HEK293T (cell line): ENCODE measurements at regions not wholly inside any gene's neighbourhood (a gene's known extent, or its start where the extent isn't known, plus 50 kb on each side); places are given as distances from the start of the nearest gene placed in this dataset.

ENCODE experiments used
- CTCF ChIA-PET: fragments of 350-600 bp; formaldehyde crosslinking; extraction: SDS; loops from one replicate; lab custom pipeline; 2021; ENCODE audit warnings: antibody characterized with exemption, inconsistent platforms; lab: Yijun Ruan, JAX
- POLR2A ChIA-PET: fragments of 350-600 bp; formaldehyde crosslinking; extraction: SDS; loops from one replicate; lab custom pipeline; 2020; ENCODE audit warnings: antibody characterized with exemption, inconsistent platforms; lab: Yijun Ruan, JAX
- DNase-seq: peaks from one replicate; pipeline ENCODE4 v3.0.0; 2012; ENCODE audit warnings: mixed read lengths; ENCODE audit errors: extremely low spot score
- ARNT ChIP-seq: fragments of 450-650 bp; IDR thresholded peaks from 2 replicates; pipeline ENCODE4 v1.6.1; 2017; ENCODE audit warnings: mild to moderate bottlenecking
- BHLHE40 ChIP-seq: fragments of 450-650 bp; IDR thresholded peaks from 2 replicates; pipeline ENCODE4 v1.6.1; 2016; ENCODE audit warnings: mild to moderate bottlenecking, moderate library complexity, borderline replicate concordance
- CTBP1 ChIP-seq: fragments of 450-650 bp; IDR thresholded peaks from 2 replicates; pipeline ENCODE4 v1.6.1; 2016; ENCODE audit warnings: borderline replicate concordance
- ELF4 ChIP-seq: fragments of 450-650 bp; IDR thresholded peaks from 2 replicates; pipeline ENCODE4 v1.6.1; 2017; ENCODE audit warnings: antibody characterized with exemption
- FOXA1 ChIP-seq: fragments of 450-650 bp; IDR thresholded peaks from 2 replicates; pipeline ENCODE4 v1.6.1; 2016; ENCODE audit warnings: mild to moderate bottlenecking
- FOXK2 ChIP-seq: fragments of 450-650 bp; IDR thresholded peaks from 2 replicates; pipeline ENCODE4 v1.6.1; 2016; ENCODE audit warnings: mild to moderate bottlenecking
- FOXM1 ChIP-seq: fragments of 450-650 bp; IDR thresholded peaks from 2 replicates; pipeline ENCODE4 v1.6.1; 2017; ENCODE audit warnings: mild to moderate bottlenecking, borderline replicate concordance
- HDGF ChIP-seq: fragments of 450-650 bp; IDR thresholded peaks from 2 replicates; pipeline ENCODE4 v1.6.1; 2017; ENCODE audit warnings: antibody characterized with exemption, borderline replicate concordance
- L3MBTL2 ChIP-seq: fragments of 450-650 bp; conservative IDR thresholded peaks from 2 replicates; pipeline ENCODE4 v1.6.1; 2016; ENCODE audit warnings: mild to moderate bottlenecking
- LEF1 ChIP-seq: fragments of 450-650 bp; IDR thresholded peaks from 2 replicates; pipeline ENCODE4 v1.6.1; 2017; ENCODE audit warnings: mild to moderate bottlenecking, borderline replicate concordance
- NFRKB ChIP-seq: fragments of 450-650 bp; IDR thresholded peaks from 2 replicates; pipeline ENCODE4 v1.6.1; 2016; ENCODE audit warnings: mild to moderate bottlenecking, moderate library complexity
- SP1 ChIP-seq: fragments of 450-650 bp; IDR thresholded peaks from 2 replicates; pipeline ENCODE4 v1.6.1; 2017
- SUZ12 ChIP-seq: fragments of 450-650 bp; IDR thresholded peaks from 2 replicates; pipeline ENCODE4 v1.6.1; 2016; ENCODE audit warnings: mild to moderate bottlenecking
- TARDBP ChIP-seq: fragments of 450-650 bp; IDR thresholded peaks from 2 replicates; pipeline ENCODE4 v1.6.1; 2016
- ZNF384 ChIP-seq: fragments of 450-650 bp; IDR thresholded peaks from 2 replicates; pipeline ENCODE4 v1.6.1; 2016
- TF ChIP-seq, protein P1 (sequence below): fragments of 450-650 bp; IDR thresholded peaks from 2 replicates; pipeline ENCODE4 v1.6.1; 2016

DNA sequence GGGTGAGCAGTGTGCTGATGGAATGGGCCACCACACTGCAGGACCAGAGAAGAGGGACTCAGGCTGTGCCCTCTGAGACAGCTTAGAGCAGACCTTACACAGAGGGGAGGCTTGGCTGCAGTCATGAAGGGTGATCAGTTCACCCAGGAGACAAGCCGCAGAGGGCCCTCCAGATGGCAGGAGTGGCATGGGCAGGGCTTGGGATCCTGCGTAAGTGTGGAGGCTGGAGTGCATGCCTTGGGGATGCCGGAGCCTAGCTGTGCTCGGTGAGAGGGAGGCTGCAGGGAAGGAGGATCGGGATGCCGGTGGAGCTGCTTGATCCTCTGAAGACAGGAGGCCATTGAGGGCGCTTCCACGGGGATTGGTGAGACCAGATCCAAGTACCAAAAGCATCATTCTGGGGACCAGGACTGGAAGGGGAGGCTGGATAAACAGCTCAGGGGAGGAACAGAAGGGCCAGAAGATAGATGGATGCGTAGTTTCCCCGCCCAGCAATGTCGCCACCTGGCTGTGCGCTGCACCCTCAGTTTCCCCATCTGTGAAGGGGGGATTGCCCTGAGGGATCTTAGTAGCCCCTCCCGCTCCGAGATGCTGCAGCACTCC lies 163.4 kb downstream of the INHBB start:
- POLR2A ChIA-PET = no interaction called here
- TF ChIP-seq HDGF (no peak), ZNF384 (no peak), ARNT (no peak), L3MBTL2 (no peak), LEF1 (no peak), ELF4 (no peak), FOXM1 (no peak), FOXA1 (no peak), BHLHE40 (no peak), NFRKB (no peak), FOXK2 (no peak)
- TF ChIP-seq, protein P1, sequence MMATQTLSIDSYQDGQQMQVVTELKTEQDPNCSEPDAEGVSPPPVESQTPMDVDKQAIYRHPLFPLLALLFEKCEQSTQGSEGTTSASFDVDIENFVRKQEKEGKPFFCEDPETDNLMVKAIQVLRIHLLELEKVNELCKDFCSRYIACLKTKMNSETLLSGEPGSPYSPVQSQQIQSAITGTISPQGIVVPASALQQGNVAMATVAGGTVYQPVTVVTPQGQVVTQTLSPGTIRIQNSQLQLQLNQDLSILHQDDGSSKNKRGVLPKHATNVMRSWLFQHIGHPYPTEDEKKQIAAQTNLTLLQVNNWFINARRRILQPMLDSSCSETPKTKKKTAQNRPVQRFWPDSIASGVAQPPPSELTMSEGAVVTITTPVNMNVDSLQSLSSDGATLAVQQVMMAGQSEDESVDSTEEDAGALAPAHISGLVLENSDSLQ = no peak
- CTCF ChIA-PET = no interaction called here
- no peak for DNase-seq

DNA sequence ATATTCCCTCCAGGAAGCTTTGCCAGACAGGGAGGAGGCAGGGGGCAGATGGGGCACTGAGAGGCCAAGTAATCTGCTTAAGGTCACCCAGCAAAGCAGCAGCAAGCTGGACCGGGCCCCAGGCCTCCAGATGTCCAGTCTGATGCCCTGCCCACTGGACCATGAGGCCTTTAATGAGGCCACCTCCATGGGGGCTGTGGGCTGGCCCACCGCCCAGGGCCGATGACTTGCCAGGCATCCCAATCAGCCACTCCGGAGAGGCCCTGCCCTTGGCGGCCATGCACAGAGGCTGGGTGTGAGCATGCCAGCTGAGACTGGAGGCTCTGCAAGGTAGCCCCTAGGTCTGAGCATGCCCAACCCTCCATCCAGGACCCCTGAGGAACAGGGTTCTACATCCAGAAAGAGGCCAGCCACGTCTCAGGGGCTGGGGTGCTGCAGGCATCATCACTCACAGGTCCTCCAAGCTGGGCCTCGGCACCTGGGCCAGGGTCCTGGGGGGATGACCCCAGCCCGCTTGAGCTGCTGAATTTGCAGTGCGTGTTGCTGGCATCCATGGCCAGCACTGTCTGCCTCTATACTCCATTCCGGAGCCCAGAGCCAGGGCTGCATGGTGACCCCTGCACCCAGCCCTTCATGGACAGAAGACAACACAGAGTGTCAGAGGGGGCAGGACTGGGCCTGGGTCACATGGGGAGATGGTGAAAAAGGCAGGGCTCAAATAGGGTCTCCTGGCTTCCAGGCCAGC lies 164.2 kb downstream of the INHBB start:
- CTCF ChIA-PET = no interaction called here

DNA sequence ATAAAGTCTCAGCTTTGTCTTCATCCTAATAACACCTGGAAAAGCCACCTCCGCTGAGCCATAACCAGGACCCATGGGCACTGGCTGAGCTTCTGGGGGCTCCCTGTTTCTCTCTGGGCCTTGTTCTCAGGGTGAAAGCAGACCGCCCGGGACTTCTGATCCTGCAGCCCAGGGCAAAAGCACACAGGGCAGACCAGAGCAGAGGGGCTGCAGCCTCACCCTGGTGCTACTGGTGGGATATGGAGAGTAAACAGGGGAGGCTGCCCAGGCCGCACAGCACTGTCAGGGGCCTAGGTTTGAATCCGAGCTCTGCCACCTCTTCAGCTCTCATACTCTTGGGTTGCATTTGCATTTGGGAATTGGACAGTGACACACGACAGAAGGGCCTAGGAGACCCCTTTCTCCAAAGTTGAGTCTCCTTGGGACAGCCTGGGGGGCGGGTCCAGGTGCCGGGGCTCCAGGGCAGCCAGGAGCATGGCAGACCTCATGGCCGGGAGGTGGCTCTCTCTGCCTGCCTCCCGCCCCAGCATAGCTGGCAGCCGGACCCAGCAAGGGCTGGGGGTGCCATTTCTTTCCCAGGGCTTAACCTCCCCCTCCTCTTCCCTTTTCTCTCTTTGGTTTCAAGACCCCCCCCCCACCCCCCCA lies 164.9 kb downstream of the INHBB start:
- CTCF ChIA-PET = no interaction called here
- no peak for DNase-seq
- POLR2A ChIA-PET = no interaction called here
- TF ChIP-seq NFRKB (no peak), FOXM1 (no peak), FOXA1 (no peak)

More for the DNA sequence above, 164.2 kb downstream of the INHBB start:
- TF ChIP-seq L3MBTL2 (no peak), BHLHE40 (no peak), FOXK2 (no peak), NFRKB (no peak), FOXA1 (no peak), ARNT (no peak), CTBP1 (no peak), HDGF (no peak)
- TF ChIP-seq, protein P1 = no peak
- no peak for DNase-seq
- POLR2A ChIA-PET = no interaction called here

DNA sequence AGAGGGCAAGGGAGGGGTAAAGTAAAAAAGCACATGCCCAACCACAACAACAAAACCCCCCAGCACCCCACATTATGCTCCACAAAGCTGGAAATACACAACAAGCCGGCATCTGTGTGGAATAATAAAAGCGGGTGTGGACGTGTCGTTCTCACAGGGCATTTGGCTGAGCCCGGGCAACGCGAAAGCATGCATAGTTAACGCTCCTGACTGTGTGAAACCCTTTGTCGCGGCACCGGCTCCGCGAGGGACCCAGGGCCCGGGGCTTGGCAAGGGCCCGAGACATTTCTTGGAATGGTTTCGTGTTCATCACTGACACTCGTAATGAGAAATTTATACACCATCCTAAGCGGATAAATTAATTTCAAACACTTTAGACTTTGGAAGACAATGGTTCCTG lies 165.6 kb downstream of the INHBB start:
- no peak for TF ChIP-seq ZNF384
- no peak for TF ChIP-seq FOXA1
- TF ChIP-seq LEF1 = no peak
- TF ChIP-seq ARNT = no peak
- TF ChIP-seq HDGF = no peak
- TF ChIP-seq SP1 = no peak
- TF ChIP-seq NFRKB = no peak
- no peak for TF ChIP-seq FOXM1
- TF ChIP-seq FOXK2 = no peak
- no peak for TF ChIP-seq BHLHE40
- no peak for TF ChIP-seq SUZ12
- TF ChIP-seq, protein P1 = no peak
- no peak for TF ChIP-seq L3MBTL2
- TF ChIP-seq CTBP1 = no peak
- TF ChIP-seq ELF4 = no peak
- no peak for TF ChIP-seq TARDBP
- no peak for DNase-seq
- CTCF ChIA-PET = no interaction called here
- POLR2A ChIA-PET = no interaction called here

DNA sequence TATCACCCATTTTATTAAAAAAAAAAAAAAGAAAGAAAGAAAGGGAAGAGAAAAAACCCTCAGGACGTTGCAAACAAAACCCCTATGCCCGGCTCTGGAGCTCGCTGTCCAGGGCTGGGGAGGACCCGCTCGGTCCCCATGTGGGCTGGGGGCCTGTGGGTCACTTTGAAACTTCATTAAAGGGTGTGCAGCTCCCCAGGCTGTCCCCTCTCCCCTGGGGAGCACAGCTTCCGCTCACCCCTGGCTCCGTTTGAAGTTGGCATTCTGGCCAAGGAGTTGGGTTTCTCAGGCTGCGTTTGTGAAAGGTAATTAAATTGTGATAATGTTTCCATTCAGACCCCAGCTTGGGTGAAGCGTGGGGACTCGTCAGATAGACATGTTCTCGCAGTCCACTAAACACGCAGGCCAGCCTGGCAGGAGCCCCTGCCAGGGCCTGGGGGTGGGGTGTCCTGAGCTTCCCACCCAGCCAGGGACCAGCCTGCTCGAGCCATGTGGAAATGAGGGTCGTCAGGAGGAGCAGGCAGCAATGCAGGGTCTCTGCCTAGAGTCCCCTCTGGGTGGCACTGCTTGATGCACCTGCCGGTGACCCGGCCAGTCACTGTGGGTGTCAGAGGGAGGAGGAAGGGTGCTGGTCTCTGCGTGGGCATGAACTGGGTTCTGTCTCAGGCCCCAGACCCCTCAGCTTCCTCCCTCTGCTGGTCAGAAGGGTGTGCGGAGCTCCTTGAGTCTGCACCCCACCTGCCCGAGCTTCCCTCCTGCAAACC lies 166.2 kb downstream of the INHBB start:
- ChIA-PET CTCF (no interaction called here), POLR2A (no interaction called here)
- TF ChIP-seq NFRKB = no peak
- no peak for TF ChIP-seq ARNT
- TF ChIP-seq LEF1 = no peak
- no peak for TF ChIP-seq SUZ12
- TF ChIP-seq BHLHE40 = no peak
- TF ChIP-seq CTBP1 = no peak
- TF ChIP-seq ZNF384 = no peak
- TF ChIP-seq, protein P1 = no peak
- no peak for TF ChIP-seq TARDBP
- no peak for TF ChIP-seq SP1
- TF ChIP-seq FOXA1 = no peak
- TF ChIP-seq ELF4 = no peak
- no peak for TF ChIP-seq FOXK2
- TF ChIP-seq HDGF = no peak
- TF ChIP-seq L3MBTL2 = no peak
- TF ChIP-seq FOXM1 = no peak
- DNase-seq = no peak
